TTC549 (cell line): ENCODE measurements at regions not wholly inside any gene's neighbourhood (a gene's known extent, or its start where the extent isn't known, plus 50 kb on each side); places are given as distances from the start of the nearest gene placed in this dataset.

Source experiments
- FAIRE-seq: peaks from 2 replicates; lab custom pipeline; 2012; peaks lifted over from hg19 to GRCh38; lab: Jason Lieb, UNC

DNA sequence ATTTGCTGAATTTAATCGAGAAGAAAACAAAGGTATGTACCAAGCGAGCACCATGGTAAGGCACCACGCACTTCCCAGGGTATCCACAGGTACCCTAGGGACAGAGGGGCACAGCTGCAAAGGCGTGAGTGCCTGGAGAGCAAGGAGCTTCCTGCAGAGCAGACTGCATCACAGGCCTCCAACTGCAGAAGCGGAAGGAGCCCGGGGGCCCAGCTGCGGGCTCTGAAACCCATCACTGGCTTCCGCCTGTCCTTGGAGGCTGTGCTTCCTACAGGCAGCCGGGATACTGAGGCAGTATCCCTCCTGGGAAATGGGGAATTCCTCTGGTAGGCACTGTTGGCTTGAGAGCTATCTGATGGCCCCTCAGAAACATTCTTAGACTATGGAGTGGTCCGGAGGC, 217.4 kb upstream of the GMDS start:
- FAIRE-seq = no peak

DNA sequence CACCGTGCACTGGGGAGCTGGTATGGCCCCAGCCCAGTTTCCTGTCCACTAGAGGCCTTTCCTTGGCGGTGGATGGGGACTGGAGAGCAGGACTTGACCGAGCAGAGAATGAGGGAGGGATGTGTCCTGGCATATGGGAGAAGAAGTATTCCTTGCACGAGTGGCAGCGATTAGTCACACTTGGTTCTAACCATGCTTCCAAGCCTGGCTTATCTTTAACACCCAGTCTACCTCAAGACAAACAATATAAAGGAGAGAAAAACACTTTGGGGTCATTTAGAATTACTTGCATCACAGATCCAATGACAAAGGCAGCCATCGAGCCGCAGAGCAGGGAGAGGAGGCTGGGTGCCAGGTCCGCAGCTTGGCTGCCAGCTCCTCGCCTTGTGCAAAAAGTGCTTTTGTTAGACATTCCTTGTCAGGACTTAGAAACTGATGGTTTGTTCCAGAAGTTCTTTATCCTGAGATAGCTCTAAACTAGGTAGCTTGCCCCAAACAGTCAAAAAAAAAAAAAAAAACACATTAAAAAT, 214.9 kb upstream of the GMDS start:
- FAIRE-seq = no peak

DNA sequence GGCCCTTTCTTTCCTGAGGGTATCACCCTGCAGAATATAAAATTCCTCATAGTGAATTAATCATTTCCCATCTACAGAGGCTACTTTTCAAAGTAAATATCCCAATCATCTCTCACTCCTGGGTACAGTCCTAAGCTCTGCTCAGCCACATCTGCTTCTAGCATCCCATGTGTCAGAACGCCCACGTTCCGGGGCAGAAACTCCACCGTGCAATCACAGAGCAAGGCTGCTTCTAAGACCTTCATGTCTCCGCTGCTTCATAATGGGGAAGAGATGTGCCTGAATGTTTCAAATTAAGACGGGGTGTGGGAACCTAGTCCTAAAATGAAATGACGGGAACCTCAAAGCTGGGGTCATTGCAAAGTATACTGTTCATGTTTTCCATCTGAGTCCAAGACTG, 208.8 kb upstream of the GMDS start:
- FAIRE-seq = no peak

DNA sequence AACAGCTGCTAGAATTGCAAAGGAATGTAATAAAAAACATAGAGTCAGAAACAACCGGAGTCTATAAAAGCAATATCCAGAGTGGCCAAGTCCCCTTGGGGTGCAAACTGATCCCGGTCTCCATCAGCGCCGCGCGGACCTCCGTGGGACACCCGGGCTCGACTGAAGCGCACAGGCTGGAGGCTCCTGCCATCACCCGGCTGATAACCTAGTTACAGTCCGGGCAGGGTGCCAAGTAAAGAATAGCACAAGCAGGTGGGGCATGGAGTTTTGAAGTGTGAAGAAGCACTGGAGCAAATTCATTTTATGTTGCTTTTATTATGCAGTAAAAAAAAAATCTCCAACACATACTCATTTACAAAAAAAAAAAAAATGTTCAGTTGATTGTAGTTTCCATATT, 205.1 kb upstream of the GMDS start:
- FAIRE-seq = no peak

DNA sequence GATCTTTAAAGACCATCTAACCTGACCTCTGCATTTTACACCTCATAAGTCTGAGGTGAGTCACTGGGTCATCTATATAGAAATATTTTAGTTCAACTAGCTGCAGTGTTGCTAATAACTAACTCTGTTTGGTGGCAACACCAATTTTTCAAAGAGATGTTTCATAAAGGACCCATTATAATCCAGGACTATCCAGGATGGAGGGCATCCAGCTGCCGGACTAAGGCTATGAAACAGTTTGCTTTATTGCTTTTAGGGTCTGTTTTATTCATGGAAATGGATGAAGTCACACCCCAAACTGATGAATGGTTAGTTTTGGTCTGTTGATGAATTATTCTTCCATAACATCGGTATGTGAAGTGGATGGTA, 204.2 kb upstream of the GMDS start:
- FAIRE-seq = no peak

DNA sequence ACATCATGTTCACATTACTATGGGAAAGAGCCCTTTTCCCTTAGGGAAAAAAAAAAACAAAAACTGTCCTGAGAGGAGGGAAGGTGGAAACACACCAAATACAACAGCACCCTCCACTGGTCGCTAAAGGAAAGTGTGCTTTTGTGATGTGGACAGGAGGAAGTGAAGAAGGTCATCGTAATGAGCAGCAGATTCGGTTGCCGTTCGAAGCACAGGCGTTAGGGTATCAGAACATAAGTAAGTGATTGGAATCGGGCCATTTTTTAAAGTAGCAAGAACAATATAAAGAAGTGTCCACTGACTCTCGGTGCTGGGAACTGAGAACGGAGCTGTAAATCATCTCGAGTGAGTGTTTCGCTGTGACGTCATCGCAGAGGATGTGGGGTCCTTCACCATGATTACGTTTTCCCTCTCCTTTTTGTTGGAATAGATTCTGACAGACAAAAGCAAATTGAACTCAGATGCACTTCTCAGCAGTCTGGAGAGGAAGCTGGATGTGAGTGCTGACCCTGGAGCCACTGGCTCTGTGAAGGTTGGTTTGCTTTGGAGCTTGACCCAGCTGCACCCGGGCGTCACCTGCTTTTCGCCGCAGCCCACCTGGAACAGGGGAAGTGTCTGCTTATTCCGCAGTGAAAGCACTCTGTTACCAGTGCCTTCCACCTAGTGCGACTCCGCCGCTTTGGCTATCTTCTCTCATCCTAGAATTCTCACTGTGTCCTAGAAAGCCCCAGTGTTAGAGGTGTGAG, 203.6 kb upstream of the GMDS start:
- FAIRE-seq = peak; percentile 33

DNA sequence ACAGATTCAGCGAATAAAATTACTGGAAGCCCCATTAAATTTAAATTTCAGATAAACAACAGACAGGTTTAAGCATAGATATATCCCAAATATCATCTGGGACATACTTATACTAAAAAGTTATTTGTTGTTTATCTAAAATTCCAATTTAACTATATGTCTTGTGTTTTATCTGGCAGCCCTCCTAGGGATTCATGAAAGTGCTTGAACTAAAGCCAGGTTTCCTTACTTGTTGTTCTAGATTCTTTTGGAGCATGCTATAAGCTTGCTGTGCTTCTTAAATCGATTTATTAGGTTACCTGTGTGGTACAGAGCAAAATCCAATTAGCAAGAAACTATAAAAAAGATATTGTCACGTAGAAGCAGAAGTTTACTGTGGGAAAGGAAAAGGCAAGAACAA, 202.5 kb upstream of the GMDS start:
- FAIRE-seq = no peak

DNA sequence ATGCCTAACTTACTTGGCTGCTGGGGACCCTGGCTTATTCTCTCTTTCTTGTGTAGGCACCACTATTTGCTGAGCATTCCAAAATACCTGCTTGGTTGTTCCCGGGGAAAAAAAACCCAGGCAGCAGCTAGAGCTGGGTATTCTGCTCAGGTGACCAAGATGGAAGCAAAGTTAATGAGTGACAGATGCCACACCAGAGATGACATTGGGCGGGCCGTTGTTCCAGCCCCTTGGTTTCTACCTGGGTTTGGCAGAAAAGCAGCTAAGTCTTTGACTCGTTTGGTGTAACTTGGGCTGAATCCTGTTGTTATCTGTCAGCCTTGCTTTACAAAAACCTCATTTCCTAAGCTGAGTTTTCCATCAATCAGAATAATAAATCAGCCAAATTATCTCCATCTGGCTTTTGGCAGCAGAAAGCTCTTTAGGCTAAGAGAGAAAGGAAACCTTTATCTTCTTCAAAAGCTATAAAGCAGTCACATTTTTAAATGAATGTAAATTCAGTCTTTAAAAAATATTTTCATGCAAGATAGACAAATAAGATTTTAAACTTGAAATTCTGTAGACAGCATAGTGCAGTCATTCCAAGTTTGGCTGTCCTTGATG, 202.0 kb upstream of the GMDS start:
- no peak for FAIRE-seq

DNA sequence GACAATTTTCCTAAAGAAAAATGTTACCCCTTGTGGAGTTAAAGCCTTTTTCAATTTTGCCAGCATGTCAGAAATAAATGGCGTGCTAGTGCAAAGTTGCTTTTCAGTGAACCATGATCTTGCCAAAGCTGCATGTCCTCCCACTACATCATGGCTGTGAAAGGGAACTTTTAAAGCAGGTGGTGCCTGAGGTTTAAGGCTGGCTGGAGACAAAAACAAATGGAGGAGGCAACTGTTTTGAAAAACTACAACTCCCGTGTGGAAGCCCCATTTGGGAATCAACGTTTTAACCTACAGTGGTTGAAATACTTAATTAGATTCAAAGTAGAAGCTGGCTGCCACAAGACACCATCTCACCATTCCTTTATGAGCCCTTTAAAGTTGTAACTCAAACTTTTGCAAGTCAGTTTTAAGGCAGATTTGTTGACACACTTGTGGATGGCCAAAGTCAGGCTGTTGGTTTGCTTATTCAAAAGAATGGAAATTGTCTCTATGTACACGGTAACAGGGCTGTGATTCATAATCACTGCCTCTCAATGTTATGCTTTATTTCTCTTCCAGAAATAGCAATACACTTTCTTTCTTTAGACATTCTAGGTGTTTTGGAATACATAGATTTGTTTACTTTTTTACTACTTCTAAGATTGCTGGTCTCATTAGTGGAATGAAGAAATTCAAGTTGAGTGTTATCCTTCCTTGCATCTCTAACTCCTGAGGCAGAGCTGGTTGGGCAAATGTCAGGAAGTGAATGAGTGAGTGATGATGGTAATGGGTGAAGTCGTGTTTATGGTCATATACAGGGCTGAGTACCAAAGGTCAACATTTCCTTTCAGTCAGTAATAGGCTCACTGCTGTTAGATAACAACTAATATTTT, 196.4 kb upstream of the GMDS start:
- no peak for FAIRE-seq

DNA sequence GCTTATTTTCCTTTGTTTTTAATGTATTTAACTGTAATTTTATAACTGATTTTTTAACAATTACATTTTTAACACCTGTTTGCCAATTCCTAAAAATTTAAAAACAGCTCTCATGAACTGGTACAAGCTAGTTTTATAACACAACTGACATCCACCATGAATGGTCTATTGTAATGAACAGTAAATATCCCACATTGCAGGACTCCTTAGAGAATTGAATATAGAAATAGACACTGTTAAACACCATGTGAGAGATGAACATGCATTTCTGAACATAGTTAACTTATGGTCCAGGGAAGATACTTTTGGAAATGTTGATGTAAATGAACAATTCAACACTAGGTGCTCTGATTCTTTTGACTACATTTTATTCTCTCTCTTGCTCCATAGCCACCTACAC, 195.1 kb upstream of the GMDS start:
- FAIRE-seq = no peak

DNA sequence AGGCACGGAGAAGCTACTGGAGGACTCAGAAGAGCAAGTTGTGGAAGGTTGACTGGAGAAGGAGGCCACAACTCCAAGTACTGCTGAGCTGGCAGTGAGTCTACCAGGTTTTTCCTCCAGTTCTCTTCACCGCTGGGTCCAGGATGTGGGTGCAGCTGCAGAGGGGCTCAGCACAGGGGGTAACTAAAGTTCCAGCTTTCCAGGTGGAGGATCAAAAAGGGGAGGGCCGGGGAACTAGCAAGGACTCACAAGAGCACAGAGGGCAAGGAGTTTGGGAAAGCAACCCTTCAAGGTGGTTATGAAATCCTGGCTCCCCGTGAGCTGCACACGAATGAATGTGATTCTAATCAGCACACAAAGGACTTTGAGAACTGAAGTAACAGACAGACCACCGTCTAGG, 194.2 kb upstream of the GMDS start:
- FAIRE-seq = no peak

DNA sequence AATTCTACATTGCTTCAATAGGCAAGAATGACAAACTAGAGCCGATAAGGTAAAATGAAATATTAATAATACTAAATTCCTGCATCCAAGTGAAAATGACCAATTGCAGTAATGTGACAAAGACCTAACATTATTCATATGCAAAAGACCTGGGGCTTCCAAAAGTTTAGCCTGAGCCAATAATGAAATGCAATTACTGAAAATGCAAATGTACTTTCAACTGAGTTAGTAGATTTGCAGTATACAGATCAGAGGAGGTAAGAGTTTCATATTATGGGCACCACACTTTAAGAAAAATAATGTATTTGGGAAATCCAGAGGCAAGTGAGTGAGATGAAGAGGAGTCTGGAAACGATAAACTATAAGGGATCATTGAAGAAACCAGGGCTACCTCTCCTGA, 193.7 kb upstream of the GMDS start:
- FAIRE-seq = no peak

DNA sequence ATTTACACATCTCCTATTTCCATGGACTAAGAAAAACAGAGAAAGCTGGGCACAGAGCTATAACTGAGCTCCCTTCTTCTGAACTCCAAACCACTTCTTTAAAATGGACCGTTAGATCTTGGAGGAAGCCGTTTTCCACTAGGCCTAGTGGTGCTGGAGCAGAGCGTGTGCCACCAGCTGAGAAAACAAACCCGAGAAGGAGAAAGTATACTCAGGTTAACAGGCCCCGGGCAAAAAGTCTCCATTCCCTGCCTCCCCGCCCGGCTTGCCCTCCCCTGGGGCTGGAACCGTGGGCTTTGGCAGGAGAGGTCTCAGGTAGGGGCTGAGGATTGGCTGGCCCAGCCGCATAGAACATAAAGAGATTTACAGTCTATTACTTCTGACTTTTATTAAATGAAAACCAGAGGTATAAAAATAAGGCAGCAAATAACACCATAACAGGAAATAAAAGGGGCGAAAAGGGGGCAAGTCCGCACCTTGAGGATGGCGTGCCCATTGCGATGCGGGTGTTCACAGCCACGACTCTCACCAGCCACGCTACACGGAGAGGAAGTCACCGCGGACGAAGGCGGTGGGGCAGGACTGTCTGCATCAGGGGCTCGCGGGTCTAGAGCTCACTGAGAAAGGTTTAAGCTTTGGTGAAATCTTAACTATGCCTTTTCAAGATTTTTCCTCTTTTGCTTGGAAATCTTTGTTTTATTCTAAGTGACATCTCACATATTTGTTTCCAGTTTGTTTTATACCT, 191.2 kb upstream of the GMDS start:
- FAIRE-seq = no peak

DNA sequence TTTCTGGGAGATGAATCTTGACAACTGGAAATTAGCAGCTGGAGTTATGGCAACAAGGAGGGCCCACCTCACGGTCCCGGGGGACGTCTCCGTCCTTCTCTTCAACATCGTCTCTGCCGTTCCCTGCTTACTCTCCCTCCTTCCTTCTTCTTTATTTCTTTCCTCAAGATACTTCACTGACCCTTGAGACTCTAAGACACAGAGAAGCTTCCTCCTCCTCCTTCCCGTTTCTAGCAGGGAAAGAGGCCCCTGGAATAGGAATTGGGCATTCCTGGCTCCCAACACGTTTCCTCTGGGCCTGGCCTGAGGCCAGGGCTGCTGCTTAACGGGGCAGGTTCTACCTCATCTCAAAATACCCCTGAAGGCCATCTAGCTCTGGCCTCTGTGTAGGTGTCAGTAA, 189.9 kb upstream of the GMDS start:
- FAIRE-seq = no peak

DNA sequence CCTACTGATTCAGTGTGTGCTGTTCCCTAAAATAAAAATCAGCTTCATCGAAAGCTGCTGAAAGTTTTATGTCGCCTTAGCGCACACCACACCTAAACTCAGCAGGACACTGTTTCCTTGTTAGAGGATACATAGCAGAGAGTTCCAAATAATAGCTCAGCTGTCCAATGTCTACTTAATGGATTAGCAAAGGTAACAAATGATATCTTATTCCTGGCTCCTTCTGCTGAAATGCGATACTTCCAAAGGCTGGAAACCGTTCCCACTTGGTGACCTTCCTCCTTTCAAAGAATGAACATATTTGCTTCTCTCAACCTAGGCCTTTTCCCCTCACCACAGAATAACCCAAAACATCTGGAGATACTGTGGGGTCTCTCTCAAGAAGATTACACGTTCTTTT, 189.5 kb upstream of the GMDS start:
- FAIRE-seq = no peak

DNA sequence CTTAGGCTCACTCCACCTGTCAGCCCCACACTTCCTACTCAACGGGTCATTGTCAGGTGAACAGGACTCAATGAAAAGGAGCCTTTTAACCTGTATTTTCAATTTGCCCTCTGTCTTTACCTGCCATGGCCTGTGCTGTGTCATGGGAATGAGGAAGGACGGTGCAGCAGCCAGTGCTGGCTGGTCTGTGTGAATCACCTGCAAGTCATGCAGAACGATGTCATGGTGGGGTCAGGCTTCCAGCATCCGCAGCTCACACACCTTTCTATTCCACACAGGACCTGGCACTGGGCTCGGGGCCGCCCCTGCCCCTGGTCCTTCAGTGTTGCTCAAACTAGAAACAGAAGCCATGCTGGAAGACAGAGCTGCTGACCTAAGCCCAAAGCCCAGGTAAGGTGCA, 188.7 kb upstream of the GMDS start:
- no peak for FAIRE-seq

DNA sequence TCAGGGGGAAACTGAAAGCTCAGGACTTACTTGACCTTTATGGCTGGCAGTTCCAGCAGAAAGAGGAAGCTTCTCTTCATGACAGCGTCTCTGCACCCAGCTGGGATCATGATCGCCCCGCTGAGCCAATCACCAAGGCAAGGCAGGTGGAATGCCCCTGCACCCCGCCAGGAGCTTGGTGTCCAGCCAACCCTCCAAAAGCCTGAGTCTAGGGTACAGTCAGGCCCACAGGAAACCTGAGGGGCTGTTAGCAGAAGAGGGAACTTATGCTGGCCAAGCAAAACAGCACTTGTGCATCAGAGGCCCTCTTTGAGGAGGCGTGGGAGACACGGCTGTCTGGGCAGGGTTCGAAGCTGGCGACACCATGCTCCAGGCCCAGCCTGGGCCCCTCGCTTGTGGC, 188.3 kb upstream of the GMDS start:
- no peak for FAIRE-seq

DNA sequence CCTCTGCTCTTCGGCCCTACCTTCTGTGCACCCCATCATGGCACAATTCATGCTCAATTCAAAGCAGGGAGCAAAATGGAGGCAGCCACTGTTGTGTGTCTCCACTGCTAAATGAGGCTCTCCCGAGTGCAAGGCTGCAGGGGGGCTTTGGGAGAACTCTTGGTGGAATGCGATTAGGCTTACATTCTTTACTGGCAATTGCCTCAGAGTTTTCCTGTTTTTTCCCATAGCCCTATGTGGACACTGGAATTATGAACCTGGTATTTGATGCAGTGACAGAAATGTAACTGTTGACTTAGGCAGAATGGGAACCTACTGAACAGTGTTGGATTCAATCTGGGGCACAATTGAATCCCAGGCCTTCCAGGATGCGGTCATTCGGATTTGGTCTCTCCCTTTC, 187.9 kb upstream of the GMDS start:
- no peak for FAIRE-seq

DNA sequence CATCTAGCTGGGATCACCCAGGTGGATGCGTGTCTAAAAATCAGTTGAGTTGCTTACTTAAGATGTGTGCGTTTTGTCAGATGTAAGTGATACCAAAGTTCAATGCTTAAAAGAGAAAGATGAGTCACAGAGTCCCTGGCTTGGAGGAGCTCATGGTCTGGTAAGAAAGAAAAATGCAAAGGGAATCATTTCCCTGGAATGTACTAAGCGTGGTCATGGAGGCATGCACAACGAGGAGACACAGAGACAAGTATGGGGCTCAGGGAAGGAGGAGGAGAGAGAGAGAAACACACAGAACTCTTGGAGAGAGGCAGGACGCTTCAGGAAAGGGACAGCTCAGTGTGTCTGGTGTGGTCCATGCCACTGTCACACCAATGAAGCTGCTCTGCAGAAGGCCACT, 186.9 kb upstream of the GMDS start:
- no peak for FAIRE-seq

DNA sequence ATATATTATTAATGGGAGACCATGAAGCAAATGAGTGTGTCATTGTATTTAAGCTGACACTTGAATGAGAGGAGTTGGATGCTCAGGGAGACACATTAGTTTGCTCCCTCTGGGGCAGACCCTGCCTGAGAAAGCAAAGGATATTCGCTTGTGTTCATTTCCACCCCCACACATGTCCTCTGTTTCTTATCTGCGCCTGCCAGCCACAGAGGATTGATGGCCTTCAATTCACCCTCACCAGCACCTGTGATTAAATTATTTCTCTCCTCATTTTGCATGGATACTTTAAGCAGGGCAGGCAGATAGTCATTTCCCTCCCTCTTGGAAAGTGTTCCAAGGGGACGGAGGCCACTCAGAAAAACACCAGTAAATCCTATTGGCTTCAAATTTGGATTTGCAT, 185.2 kb upstream of the GMDS start:
- FAIRE-seq = no peak

DNA sequence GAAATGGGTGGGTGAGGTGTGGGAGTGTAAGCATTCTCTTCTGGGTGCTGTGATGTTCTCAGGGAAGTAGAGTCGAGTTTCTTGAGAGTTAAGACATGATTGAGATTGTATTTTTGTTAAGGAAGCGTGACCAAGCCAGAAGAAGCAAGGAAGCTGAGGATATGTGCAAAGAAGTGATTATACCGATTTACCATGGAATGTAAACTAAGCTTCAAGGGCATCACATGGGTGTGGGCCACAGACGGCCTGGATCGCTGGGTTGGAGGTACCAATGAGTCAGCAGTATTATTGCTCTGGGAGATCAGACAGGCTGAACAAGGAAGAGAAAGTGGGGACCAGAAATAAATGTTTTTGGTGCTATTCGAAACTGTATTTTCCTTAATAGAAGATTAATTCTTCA, 184.1 kb upstream of the GMDS start:
- FAIRE-seq = no peak

DNA sequence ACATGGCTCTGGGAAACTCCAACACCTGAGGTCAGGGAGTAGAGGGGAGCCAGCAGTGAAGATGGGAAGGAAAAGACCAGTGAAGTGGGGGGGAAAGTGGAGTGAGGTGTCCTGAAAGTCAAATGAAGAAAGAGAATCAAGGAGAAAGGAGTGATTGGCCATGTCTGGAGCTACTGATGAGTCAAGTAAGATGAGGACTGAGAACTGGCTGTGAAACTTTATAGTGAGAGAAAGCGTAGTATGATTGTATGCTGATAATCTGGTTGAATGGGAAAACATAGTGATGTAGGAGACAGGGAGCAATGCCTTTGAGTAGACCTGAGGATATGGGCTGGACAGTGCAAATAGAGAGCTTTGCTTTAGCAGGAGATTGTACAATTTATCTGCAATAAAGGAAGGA, 183.6 kb upstream of the GMDS start:
- FAIRE-seq = no peak
